Activated naive CD8-positive, alpha-beta T cell treated with anti-CD3 and anti-CD28 coated beads, Interleukin-2, amount 50 U/mL, for 24 hours (primary cell): ENCODE measurements at regions not wholly inside any gene's neighbourhood (a gene's known extent, or its start where the extent isn't known, plus 50 kb on each side); places are given as distances from the start of the nearest gene placed in this dataset.

Experiments
- ATAC-seq: fragments of 150-1000 bp; cut with Tn5 transposase; one replicate; pipeline ENCODE4 v1.10.0; 2021
- DNase-seq: peaks from one replicate; pipeline ENCODE4 v3.0.0; 2021
- H3K27ac Mint-ChIP-seq: one replicate; pipeline ENCODE4 v1.8.0; 2021; ENCODE audit warnings: mild to moderate bottlenecking, mixed read lengths
- H3K27me3 Mint-ChIP-seq: one replicate; pipeline ENCODE4 v1.8.0; 2021; ENCODE audit warnings: mixed read lengths
- H3K36me3 Mint-ChIP-seq: one replicate; pipeline ENCODE4 v1.8.0; 2021; ENCODE audit warnings: low read depth, mixed read lengths
- H3K4me1 Mint-ChIP-seq: one replicate; pipeline ENCODE4 v1.8.0; 2021; ENCODE audit warnings: mixed read lengths
- H3K4me3 Mint-ChIP-seq: one replicate; pipeline ENCODE4 v1.8.0; 2021; ENCODE audit warnings: mild to moderate bottlenecking, moderate library complexity, mixed read lengths
- H3K9me3 Mint-ChIP-seq: one replicate; pipeline ENCODE4 v1.8.0; 2021; ENCODE audit warnings: mixed read lengths

DNA sequence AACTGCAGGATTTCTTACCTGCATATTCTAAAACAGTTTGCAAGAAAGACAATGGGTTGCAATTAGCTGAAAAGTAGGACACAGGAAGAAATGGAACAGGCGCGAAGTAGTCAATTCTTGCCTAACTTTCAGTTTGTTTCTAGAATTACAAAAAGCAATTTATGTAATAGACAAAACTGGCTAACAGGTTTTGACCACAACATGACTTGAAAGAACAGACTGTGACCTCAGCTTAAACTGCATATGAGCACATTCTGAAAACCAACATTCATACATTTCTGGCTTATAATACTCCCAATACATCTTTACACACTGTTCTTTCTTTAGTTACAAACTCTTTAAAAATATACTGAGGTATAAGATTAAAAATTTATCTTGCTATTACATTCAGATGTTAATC, 405.9 kb upstream of the B3GALT2 start:
- Mint-ChIP-seq H3K4me1 (peaks cover 16% of the 10 kb centered on the region), H3K27me3 (no peaks in the 10 kb centered on the region), H3K36me3 (no peaks in the 10 kb centered on the region), H3K27ac (no peak overlapping the region), H3K9me3 (no peaks in the 10 kb centered on the region), H3K4me3 (no peak overlapping the region)
- ATAC-seq (no peak), DNase-seq (no peak)

DNA sequence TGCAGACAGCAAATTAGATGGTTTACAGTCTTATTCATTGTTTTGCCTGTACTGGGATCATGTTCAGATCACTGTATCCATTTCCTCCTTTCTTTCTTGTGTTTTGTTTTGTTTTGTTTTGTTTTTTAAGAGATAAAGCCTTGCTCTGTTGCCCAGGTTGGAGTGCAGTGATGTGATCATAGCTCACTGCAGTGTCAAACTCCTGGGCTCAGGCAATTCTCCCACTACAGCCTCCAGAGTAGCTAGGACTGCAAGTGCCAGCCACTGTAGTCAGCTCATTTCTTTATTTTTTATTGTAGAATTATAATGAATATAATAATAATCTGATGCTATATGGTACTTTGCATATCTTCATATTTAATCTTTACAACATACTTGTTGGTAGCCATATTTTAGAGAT, 403.7 kb upstream of the B3GALT2 start:
- Mint-ChIP-seq H3K4me3 (no peak overlapping the region), H3K27ac (no peak overlapping the region), H3K9me3 (no peaks in the 10 kb centered on the region), H3K4me1 (peaks cover 16% of the 10 kb centered on the region), H3K36me3 (no peaks in the 10 kb centered on the region), H3K27me3 (no peaks in the 10 kb centered on the region)
- no peak for DNase-seq
- ATAC-seq: no peak

DNA sequence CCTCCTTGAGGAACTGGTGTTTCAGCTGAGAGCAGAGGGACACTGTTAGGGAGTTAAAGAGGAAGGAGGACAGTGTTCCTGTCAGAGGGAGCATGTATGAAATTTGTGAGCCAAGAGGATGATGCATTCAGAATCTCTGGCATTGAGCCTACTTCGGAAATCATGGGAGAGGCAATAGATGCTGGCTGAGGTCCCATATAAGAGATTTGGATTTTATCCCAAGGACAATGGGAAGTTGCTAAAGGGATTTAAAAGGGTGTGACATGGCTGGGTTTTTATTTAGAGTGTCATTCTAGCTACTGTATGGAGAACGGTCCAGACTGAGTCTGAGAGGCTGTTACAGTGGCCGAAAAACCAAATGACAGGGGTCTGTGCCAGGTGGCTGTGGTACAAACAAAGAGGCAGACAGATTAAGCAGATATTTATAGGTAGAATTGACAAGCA, 403.2 kb upstream of the B3GALT2 start:
- H3K4me1 Mint-ChIP-seq: peaks cover 16% of the 10 kb centered on the region
- no peaks in the 10 kb centered on the region for H3K9me3 Mint-ChIP-seq
- H3K36me3 Mint-ChIP-seq: no peaks in the 10 kb centered on the region
- no peak overlapping the region for H3K27ac Mint-ChIP-seq
- DNase-seq: no peak
- no peaks in the 10 kb centered on the region for H3K27me3 Mint-ChIP-seq
- H3K4me3 Mint-ChIP-seq: no peak overlapping the region
- no peak for ATAC-seq

DNA sequence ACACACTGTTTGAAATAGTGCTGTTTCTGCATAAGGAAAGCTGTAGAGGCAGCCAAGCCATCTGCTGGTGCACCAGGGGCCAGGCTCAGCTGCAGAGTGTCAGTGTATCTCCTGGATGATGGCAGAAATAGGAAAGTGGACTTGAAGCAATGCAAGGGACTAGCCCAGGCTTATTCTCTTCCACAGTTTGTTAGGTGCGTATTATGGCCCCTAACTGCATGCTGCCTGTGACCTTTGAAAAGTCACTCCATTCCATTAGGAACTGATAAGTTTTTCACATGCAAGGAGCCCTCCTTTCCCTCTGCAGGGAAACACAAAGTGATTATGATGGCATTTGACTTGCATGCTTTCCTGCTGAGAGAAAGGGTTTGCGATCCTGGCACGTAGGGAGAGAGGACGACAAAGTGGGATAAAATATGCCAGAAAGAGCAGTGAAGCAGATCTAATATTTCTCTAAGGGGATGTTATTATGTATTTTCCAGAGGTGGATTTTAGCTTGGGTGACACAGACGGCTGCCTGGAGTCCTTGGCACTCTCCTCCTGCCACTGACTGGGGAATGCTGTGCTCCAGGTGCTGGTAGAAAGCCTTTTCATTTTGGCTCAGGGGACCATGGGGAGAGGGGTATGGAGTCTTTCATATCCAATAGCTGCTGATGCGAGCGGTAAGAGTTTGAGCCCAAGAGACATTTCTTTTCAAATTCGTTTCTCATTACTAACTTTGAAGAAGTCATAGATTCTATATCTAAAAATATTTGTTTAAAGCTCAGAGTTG, 402.1 kb upstream of the B3GALT2 start:
- no peaks in the 10 kb centered on the region for H3K36me3 Mint-ChIP-seq
- H3K4me1 Mint-ChIP-seq: peaks cover 16% of the 10 kb centered on the region
- ATAC-seq (no peak), DNase-seq (no peak)
- no peak overlapping the region for H3K27ac Mint-ChIP-seq
- no peak overlapping the region for H3K4me3 Mint-ChIP-seq
- no peaks in the 10 kb centered on the region for H3K27me3 Mint-ChIP-seq
- peaks cover 5% of the 10 kb centered on the region for H3K9me3 Mint-ChIP-seq

DNA sequence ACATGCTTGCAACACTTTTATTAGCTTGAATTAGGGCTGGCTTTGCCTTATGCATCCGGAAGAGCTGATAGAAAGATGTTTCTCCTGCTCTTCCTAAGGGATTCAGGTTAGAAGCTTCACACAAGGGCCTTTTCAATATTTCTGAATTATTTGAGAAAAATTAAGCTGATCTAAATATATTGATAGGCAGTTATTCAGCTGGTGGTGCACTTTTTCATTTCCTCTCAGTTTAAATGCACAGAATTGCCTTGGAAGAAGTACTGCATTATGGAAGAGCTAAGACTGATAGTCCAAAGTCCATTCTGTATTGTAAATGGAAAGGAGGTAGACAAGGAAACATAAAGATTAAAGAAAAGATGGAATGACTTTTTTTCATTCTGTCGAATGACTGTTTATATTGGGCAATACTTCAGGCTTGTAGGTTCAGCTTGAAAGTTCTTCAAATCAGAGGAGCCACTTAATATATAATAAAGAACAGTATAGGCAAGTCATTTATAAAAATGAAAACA, 398.4 kb upstream of the B3GALT2 start:
- Mint-ChIP-seq H3K4me1 (peaks cover 2% of the 10 kb centered on the region), H3K27me3 (peaks cover 2% of the 10 kb centered on the region)

DNA sequence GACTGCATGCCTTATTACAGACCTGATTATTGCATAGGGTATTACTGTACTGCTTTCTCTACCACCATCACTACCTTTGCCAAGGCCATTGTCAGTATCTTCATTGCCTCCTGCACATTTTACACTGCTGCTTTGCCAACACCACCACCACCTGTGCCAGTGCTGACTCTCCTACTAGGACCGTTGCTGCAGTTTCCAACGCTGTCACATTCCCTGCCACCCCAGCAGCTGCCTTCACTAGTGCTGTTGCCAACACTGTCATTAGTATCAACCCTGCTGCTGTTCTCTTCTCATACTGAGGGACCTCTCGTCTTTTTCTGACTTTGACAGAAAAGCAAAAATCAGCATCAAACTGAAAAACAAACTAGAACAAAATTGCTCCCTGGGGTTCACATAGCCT, 394.9 kb upstream of the B3GALT2 start:
- H3K4me3 Mint-ChIP-seq: no peak overlapping the region
- peaks cover 2% of the 10 kb centered on the region for H3K27me3 Mint-ChIP-seq
- DNase-seq (no peak), ATAC-seq (no peak)
- peaks cover 1% of the 10 kb centered on the region for H3K4me1 Mint-ChIP-seq
- no peak overlapping the region for H3K27ac Mint-ChIP-seq
- peaks cover 17% of the 10 kb centered on the region for H3K9me3 Mint-ChIP-seq
- no peaks in the 10 kb centered on the region for H3K36me3 Mint-ChIP-seq

More for the DNA sequence above, 398.4 kb upstream of the B3GALT2 start:
- Mint-ChIP-seq H3K4me3 (no peak overlapping the region), H3K27ac (no peak overlapping the region), H3K9me3 (peaks cover 17% of the 10 kb centered on the region), H3K36me3 (no peaks in the 10 kb centered on the region)
- DNase-seq: no peak
- ATAC-seq: no peak

DNA sequence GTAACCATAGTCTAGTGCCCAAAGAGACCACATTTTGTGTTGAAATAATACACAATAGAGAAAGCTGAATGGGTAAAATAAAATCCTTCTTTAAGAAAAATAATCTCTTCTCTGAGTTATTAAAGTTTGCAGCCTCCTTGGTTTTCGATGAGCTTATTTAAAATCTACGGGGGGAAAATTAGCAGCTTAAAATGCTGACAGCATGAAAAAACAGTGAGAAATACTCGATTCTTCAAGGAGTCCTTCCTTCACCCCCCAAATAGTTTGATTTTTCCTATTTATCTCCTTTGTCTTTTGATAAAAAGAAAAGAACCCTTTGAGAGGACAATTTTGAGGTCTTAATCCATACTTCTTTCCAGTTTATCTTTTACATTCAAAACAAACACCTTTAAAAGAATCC, 394.0 kb upstream of the B3GALT2 start:
- peaks cover 1% of the 10 kb centered on the region for H3K4me1 Mint-ChIP-seq

DNA sequence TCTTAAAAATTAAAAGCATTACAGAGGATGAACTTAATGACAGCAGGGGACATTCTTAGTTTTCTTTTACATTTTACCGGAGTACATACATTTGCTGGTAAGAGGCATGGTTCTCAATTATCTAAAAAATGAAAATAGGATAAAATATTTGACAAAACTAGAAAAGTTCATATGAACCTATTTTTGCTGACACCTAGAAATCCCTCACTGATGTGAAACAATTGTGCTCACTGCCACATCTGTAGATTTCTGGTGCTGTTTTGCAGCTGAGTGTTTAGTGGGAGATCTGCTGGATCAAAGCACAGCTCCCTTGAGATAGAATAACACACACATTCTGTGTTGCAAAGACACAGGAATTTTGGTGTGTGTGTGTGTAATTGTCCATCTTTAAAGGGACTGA, 392.9 kb upstream of the B3GALT2 start:
- H3K36me3 Mint-ChIP-seq: no peaks in the 10 kb centered on the region
- H3K9me3 Mint-ChIP-seq: peaks cover 17% of the 10 kb centered on the region
- peaks cover 1% of the 10 kb centered on the region for H3K4me1 Mint-ChIP-seq
- no peak overlapping the region for H3K4me3 Mint-ChIP-seq
- H3K27ac Mint-ChIP-seq: no peak overlapping the region
- H3K27me3 Mint-ChIP-seq: peaks cover 2% of the 10 kb centered on the region
- ATAC-seq (no peak), DNase-seq (no peak)

More for the DNA sequence above, 394.0 kb upstream of the B3GALT2 start:
- no peak overlapping the region for H3K4me3 Mint-ChIP-seq
- no peak for ATAC-seq
- DNase-seq: no peak
- peaks cover 2% of the 10 kb centered on the region for H3K27me3 Mint-ChIP-seq
- no peaks in the 10 kb centered on the region for H3K36me3 Mint-ChIP-seq
- H3K9me3 Mint-ChIP-seq: peaks cover 17% of the 10 kb centered on the region
- H3K27ac Mint-ChIP-seq: no peak overlapping the region

DNA sequence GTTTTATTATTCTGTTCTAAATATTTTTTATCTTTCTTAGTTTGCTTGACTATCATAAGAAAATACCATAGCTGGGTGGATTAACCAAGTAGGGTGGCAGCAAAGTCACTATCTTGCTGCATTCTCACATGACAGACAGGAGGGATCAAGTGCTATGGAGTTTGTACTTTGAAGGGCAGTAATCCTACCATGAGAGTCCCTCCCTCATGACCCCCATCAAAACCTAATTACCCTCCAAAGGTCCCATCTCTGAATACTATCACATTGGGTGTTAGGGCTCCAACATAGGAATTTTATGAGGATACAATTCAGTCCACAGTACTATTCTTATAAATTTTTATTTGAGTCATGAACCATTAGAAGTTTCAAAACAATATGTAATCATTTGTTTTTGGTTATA, 388.5 kb upstream of the B3GALT2 start:
- Mint-ChIP-seq H3K4me1 (peaks cover 13% of the 10 kb centered on the region), H3K9me3 (peaks cover 32% of the 10 kb centered on the region), H3K27me3 (no peaks in the 10 kb centered on the region), H3K27ac (no peak overlapping the region), H3K4me3 (no peak overlapping the region), H3K36me3 (peaks cover 14% of the 10 kb centered on the region)
- DNase-seq (no peak), ATAC-seq (no peak)

DNA sequence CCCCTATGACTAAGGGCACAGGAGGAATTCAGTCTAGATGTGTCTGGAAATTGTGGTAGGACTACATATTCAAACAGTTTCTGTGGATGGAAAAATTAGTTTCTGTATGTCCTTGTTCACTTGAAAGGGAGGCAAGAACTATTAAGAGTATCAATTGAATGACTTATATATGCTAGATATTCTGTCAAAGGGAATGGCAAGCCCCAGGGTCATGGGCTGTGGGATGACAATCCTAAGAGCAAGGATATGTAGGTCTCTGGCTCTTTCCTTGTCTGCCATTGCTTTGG, 383.5 kb upstream of the B3GALT2 start:
- peak; percentile 84 for ATAC-seq
- Mint-ChIP-seq H3K27me3 (no peaks in the 10 kb centered on the region), H3K36me3 (peaks cover 27% of the 10 kb centered on the region), H3K4me1 (peaks cover 35% of the 10 kb centered on the region), H3K9me3 (peaks cover 47% of the 10 kb centered on the region), H3K27ac (peak overlapping the region; percentile 85), H3K4me3 (peak overlapping the region; percentile 35)
- no peak for DNase-seq

DNA sequence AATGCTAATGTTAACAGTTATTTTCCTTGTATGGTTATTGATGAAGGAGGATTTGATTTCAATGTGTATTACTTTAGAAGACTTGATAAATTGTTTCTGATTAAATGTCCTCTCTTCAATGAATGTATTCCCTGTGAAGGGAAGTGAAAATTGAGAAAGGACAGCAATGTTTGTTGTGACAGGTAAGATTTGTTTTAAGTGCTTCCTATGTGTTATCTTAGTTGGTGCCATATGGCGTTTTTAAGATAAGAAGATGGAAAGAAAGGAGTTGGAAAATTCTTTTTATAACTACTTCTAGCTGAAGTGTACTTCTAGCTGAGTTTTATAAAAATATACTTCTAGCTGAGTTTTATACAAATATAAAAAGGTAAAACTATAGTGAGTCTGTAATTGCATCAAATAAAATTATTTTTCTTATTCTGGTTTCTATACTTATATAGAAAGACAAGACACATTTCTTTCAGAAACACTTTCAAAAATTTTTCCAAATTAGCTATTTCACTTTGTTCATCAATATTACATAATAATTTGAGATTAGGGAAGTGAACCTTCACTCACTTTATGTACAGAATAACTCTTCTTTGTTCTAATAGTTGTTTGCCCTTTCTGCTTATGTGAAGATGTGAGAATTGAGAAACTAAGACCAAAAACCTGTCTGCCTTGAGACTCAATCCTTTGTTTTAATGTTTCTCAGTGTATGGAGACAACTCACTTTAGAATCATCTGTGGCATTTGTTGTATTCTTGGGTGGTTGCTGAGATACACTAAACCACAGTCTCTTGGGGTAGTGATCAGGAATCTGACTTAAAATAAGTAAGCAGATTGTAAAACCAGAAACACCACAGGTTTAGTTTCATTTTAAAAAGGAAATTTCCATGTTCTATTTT, 382.9 kb upstream of the B3GALT2 start:
- Mint-ChIP-seq H3K27me3 (no peaks in the 10 kb centered on the region), H3K9me3 (peaks cover 47% of the 10 kb centered on the region), H3K27ac (peak overlapping the region; percentile 85), H3K4me1 (peaks cover 35% of the 10 kb centered on the region), H3K36me3 (peaks cover 27% of the 10 kb centered on the region), H3K4me3 (peak overlapping the region; percentile 35)
- ATAC-seq (peak; percentile 90), DNase-seq (no peak)

DNA sequence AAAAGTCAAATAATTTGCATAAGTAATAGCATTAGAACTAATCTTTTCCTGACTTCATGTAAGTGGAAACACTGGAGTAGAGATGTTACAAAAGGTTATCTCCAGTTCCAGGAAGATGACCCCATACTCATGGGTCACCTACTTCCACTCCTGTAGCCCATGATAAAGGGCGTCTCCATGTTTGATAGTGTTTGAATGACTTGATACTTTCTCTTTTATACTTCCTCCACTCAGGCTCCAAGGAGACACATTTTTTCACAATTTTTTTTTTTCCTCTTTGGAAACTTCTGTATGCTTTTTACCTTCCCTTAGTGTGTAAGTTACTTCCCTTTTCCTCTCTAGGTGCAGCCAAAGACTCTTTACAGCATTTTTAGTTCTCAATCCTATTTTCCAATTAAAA, 382.1 kb upstream of the B3GALT2 start:
- Mint-ChIP-seq H3K36me3 (peaks cover 27% of the 10 kb centered on the region), H3K4me3 (peak overlapping the region; percentile 5), H3K27me3 (no peaks in the 10 kb centered on the region), H3K9me3 (peaks cover 40% of the 10 kb centered on the region), H3K4me1 (peaks cover 35% of the 10 kb centered on the region), H3K27ac (peak overlapping the region; percentile 84)
- ATAC-seq: peak; percentile 55
- no peak for DNase-seq

DNA sequence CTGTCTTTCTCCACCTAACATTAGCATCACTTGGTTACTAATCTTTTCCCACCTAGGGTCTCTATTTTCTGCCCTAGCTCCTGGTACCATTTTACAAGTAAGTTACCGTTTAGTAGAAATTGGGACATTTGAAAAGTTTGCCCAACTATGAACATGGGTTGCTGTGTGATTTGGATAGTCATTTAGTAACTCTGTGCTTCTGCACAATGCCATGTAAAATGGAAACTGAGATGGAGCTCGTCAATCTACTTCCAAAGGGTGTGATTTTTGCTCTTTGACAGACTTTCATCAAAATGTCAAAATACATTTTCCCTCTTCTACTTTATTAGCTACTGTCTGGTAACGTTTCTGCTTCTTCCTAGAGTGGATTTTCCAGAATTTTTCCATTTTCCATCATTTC, 381.5 kb upstream of the B3GALT2 start:
- Mint-ChIP-seq H3K27me3 (no peaks in the 10 kb centered on the region), H3K27ac (peak overlapping the region; percentile 84), H3K4me1 (peaks cover 35% of the 10 kb centered on the region), H3K9me3 (peaks cover 36% of the 10 kb centered on the region), H3K4me3 (peak overlapping the region; percentile 5), H3K36me3 (peaks cover 27% of the 10 kb centered on the region)
- no peak for DNase-seq
- no peak for ATAC-seq

DNA sequence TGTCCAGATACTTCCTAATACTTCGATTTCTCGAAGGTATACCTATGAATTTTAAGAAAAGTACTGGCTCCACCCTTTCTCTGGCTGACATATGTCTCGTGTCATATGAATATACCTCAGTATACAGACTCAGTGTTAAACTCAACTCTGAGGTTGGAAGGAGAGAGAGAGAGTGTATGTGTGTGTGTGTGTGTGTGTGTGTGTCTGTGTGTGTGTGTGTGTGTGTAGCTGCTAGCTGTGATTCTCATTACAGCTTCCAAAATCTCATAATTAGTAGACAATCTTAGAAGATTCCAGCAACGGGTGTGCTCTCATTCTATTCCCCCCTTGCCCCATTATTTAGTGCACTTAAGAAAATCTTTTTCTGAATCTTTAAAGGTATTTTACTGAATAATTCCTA, 380.3 kb upstream of the B3GALT2 start:
- Mint-ChIP-seq H3K27me3 (no peaks in the 10 kb centered on the region), H3K27ac (no peak overlapping the region), H3K36me3 (peaks cover 24% of the 10 kb centered on the region), H3K9me3 (peaks cover 29% of the 10 kb centered on the region), H3K4me1 (peaks cover 35% of the 10 kb centered on the region), H3K4me3 (no peak overlapping the region)
- ATAC-seq (no peak), DNase-seq (no peak)
